ENCODE measurements at regions not wholly inside any gene's neighbourhood (a gene's known extent, or its start where the extent isn't known, plus 50 kb on each side); places are given as distances from the start of the nearest gene placed in this dataset.

GRCh38 chr3:160154596-160154995 is 70.6 kb upstream of the C3orf80 start:
- in situ Hi-C loops (cut with MboI; ENCODE audit: low pct_unique_long_range_greater_than_20kb, low sequenced_read_pairs) = no loop called here
- DNase-seq = no peak

- in situ Hi-C loops (cut with MboI; ENCODE audit: low pct_unique_long_range_greater_than_20kb, low sequenced_read_pairs) = no loop called here
- no peak for DNase-seq
These were observed 67.9 kb upstream of the C3orf80 start for GRCh38 chr3:160157321-160157720.

DNA sequence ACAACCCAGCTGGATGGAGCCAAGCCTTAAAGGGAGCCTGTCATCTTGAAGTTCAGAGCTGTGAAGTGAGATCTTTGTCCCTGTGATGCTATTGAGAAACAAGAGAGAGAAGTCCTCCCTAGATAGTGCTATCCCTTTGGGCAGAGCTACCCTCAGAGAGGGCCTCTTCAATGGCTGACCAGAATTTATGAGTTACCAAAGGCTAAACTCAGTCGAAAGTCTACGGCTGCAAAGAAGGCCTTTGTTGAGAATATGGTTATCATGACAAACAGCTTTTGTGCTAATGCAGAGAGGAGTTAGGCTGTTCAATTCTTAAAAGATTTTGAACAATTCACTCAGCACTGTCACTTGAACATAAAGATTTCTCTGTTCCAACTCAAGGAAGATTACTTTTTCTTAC is 65.9 kb upstream of the C3orf80 start:
- in situ Hi-C loops (cut with MboI; ENCODE audit: low pct_unique_long_range_greater_than_20kb, low sequenced_read_pairs) = no loop called here

GRCh38 chr3:160159806-160160205 is 65.4 kb upstream of the C3orf80 start:
- in situ Hi-C loops (cut with MboI; ENCODE audit: low pct_unique_long_range_greater_than_20kb, low sequenced_read_pairs) = no loop called here
- no peak for DNase-seq

More for the DNA sequence above, 65.9 kb upstream of the C3orf80 start:
- no peak for DNase-seq

- in situ Hi-C loops (cut with MboI; ENCODE audit: low pct_unique_long_range_greater_than_20kb, low sequenced_read_pairs) = no loop called here
- no peak for DNase-seq
These were observed 63.3 kb upstream of the C3orf80 start for GRCh38 chr3:160161921-160162320.

DNA sequence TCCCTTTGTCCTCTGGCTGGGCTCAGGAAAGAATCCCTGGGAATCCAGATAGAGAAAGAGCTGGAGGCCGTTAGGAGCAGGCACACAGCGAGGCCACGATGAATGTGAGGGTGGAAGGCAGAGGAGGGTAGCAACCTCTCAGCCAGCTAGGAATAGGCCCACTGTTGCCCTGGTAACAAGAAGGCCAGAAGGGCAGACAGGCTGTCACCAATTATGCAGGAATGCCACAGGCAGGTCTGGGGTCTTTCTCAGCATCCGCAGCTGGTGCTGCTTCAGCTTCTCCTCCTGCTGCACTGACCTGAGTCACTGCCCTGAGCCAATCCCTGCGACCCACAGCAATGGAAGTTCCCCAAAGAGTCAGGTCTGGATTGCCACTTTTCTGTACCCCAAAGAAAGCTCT is 62.8 kb upstream of the C3orf80 start:
- in situ Hi-C loops (cut with MboI; ENCODE audit: low pct_unique_long_range_greater_than_20kb, low sequenced_read_pairs) = no loop called here
- no peak for DNase-seq

GRCh38 chr3:160163229-160163878 is 61.9 kb upstream of the C3orf80 start:
- DNase-seq = peak; percentile 32
- in situ Hi-C loops (cut with MboI; ENCODE audit: low pct_unique_long_range_greater_than_20kb, low sequenced_read_pairs) = no loop called here

- in situ Hi-C loops (cut with MboI; ENCODE audit: low pct_unique_long_range_greater_than_20kb, low sequenced_read_pairs) = no loop called here
- DNase-seq = no peak
These were observed 57.0 kb upstream of the C3orf80 start for GRCh38 chr3:160168246-160168645.

GRCh38 chr3:160169139-160169976 is 55.9 kb upstream of the C3orf80 start:
- DNase-seq = no peak
- in situ Hi-C loops (cut with MboI; ENCODE audit: low pct_unique_long_range_greater_than_20kb, low sequenced_read_pairs) = no loop called here

GRCh38 chr3:160170409-160171370 is 54.5 kb upstream of the C3orf80 start:
- in situ Hi-C loops (cut with MboI; ENCODE audit: low pct_unique_long_range_greater_than_20kb, low sequenced_read_pairs) = no loop called here
- DNase-seq = no peak

- DNase-seq = no peak
- in situ Hi-C loops (cut with MboI; ENCODE audit: low pct_unique_long_range_greater_than_20kb, low sequenced_read_pairs) = no loop called here
These were observed 53.4 kb upstream of the C3orf80 start for GRCh38 chr3:160171813-160172212.

- in situ Hi-C loops (cut with MboI; ENCODE audit: low pct_unique_long_range_greater_than_20kb, low sequenced_read_pairs) = no loop called here
- no peak for DNase-seq
These were observed 50.6 kb upstream of the C3orf80 start for GRCh38 chr3:160174621-160175020.

All from KBM-7 (cell line).